ENCODE measurements at regions not wholly inside any gene's neighbourhood (a gene's known extent, or its start where the extent isn't known, plus 50 kb on each side); places are given as distances from the start of the nearest gene placed in this dataset.

GRCh38 chr3:146865175-146865755, 260.1 kb upstream of the PLSCR5 start:
- Mint-ChIP-seq H3K4me3 (no peak overlapping the region), H3K9me3 (no peaks in the 10 kb centered on the region), H3K36me3 (ENCODE audit: low read depth) (no peaks in the 10 kb centered on the region), H3K4me1 (peaks cover 6% of the 10 kb centered on the region), H3K27ac (no peak overlapping the region), H3K27me3 (ENCODE audit: low read depth) (no peaks in the 10 kb centered on the region)
- TF ChIP-seq CTCF (IDR thresholded peaks at IDR 0.05; ENCODE audit: unreplicated experiment in 3 of 3), result no peak

GRCh38 chr3:146861262-146861661, 256.1 kb upstream of the PLSCR5 start:
- Mint-ChIP-seq H3K9me3 (no peaks in the 10 kb centered on the region), H3K4me1 (peaks cover 6% of the 10 kb centered on the region), H3K36me3 (ENCODE audit: low read depth) (no peaks in the 10 kb centered on the region), H3K27ac (no peak overlapping the region), H3K27me3 (ENCODE audit: low read depth) (no peaks in the 10 kb centered on the region), H3K4me3 (no peak overlapping the region)
- no peak for TF ChIP-seq CTCF (IDR thresholded peaks at IDR 0.05; ENCODE audit: unreplicated experiment in 3 of 3)

GRCh38 chr3:146854523-146854922, 249.4 kb upstream of the PLSCR5 start:
- no peaks in the 10 kb centered on the region for H3K4me1 Mint-ChIP-seq
- no peaks in the 10 kb centered on the region for H3K36me3 Mint-ChIP-seq (ENCODE audit: low read depth)
- no peaks in the 10 kb centered on the region for H3K27me3 Mint-ChIP-seq (ENCODE audit: low read depth)
- TF ChIP-seq CTCF (IDR thresholded peaks at IDR 0.05; ENCODE audit: unreplicated experiment in 3 of 3), result no peak
- H3K27ac Mint-ChIP-seq, result no peak overlapping the region
- H3K9me3 Mint-ChIP-seq, result no peaks in the 10 kb centered on the region
- no peak overlapping the region for H3K4me3 Mint-ChIP-seq

GRCh38 chr3:146851665-146852064, 246.5 kb upstream of the PLSCR5 start:
- H3K27me3 Mint-ChIP-seq (ENCODE audit: low read depth), result no peaks in the 10 kb centered on the region
- H3K36me3 Mint-ChIP-seq (ENCODE audit: low read depth), result no peaks in the 10 kb centered on the region
- H3K4me3 Mint-ChIP-seq, result no peak overlapping the region
- no peaks in the 10 kb centered on the region for H3K4me1 Mint-ChIP-seq
- TF ChIP-seq CTCF (IDR thresholded peaks at IDR 0.05; ENCODE audit: unreplicated experiment in 3 of 3), result no peak
- H3K27ac Mint-ChIP-seq, result no peak overlapping the region
- H3K9me3 Mint-ChIP-seq, result no peaks in the 10 kb centered on the region

GRCh38 chr3:146845361-146845760, 240.2 kb upstream of the PLSCR5 start:
- Mint-ChIP-seq H3K27ac (no peak overlapping the region), H3K9me3 (no peaks in the 10 kb centered on the region), H3K4me1 (no peaks in the 10 kb centered on the region), H3K27me3 (ENCODE audit: low read depth) (no peaks in the 10 kb centered on the region), H3K4me3 (no peak overlapping the region), H3K36me3 (ENCODE audit: low read depth) (no peaks in the 10 kb centered on the region)
- TF ChIP-seq CTCF (IDR thresholded peaks at IDR 0.05; ENCODE audit: unreplicated experiment in 3 of 3), result no peak

GRCh38 chr3:146843476-146843875, 238.3 kb upstream of the PLSCR5 start:
- H3K27ac Mint-ChIP-seq, result no peak overlapping the region
- no peak overlapping the region for H3K4me3 Mint-ChIP-seq
- no peaks in the 10 kb centered on the region for H3K4me1 Mint-ChIP-seq
- TF ChIP-seq CTCF (IDR thresholded peaks at IDR 0.05; ENCODE audit: unreplicated experiment in 3 of 3), result no peak
- no peaks in the 10 kb centered on the region for H3K36me3 Mint-ChIP-seq (ENCODE audit: low read depth)
- H3K27me3 Mint-ChIP-seq (ENCODE audit: low read depth), result no peaks in the 10 kb centered on the region
- H3K9me3 Mint-ChIP-seq, result no peaks in the 10 kb centered on the region
